SK-N-SH (cell line): ENCODE measurements at regions not wholly inside any gene's neighbourhood (a gene's known extent, or its start where the extent isn't known, plus 50 kb on each side); places are given as distances from the start of the nearest gene placed in this dataset.

ENCODE experiments used
- CTCF ChIA-PET: fragments of 300-600, 350-600 bp; formaldehyde crosslinking; extraction: SDS; loops from one replicate; lab custom pipeline; 2021; lab: Yijun Ruan, JAX
- POLR2A ChIA-PET: fragments of 350-600 bp; sonication (Branson Sonifier 250); formaldehyde crosslinking; extraction: SDS; loops from one replicate; lab custom pipeline; 2020; ENCODE audit warnings: antibody characterized with exemption, inconsistent platforms; lab: Yijun Ruan, JAX
- DNase-seq: peaks from one replicate; pipeline ENCODE4 v3.0.0; 2012
- H2AFZ ChIP-seq: fragments of 200-600 bp; sonication (generic); 2 replicates; pipeline ENCODE4 v1.8.1; 2016; ENCODE audit warnings: antibody characterized with exemption, mild to moderate bottlenecking, low read depth
- H3F3A ChIP-seq: fragments of 200-600 bp; sonication (generic); replicated peaks from 2 replicates; pipeline ENCODE3; 2016; ENCODE audit warnings: antibody characterized with exemption, mild to moderate bottlenecking; ENCODE audit not compliant: insufficient read depth
- H3K27ac ChIP-seq, 2 experiments: fragments of 200-500 bp in 1 of 2; fragments of 200-600 bp in 1 of 2; sonication (Bioruptor generic) in 1 of 2; sonication (generic), shearing (Covaris generic) in 1 of 2; 2 replicates each; pipeline versions ENCODE4 v1.5.1 to v1.6.1; 2014 to 2016; ENCODE audit warnings: low read depth in 2 of 2, inconsistent platforms in 1 of 2, low read length in 1 of 2, mild to moderate bottlenecking in 1 of 2, mixed read lengths in 1 of 2
- H3K27me3 ChIP-seq: fragments of 200-600 bp; sonication (generic), shearing (Covaris generic); 2 replicates; pipeline ENCODE4 v1.6.1; 2016; ENCODE audit warnings: mixed run types; ENCODE audit not compliant: insufficient read depth
- H3K36me3 ChIP-seq, 2 experiments: fragments of 200-500 bp in 1 of 2; fragments of 200-600 bp in 1 of 2; sonication (Bioruptor generic) in 1 of 2; sonication (generic) in 1 of 2; replicated peaks in 1 of 2; 2 replicates each; pipeline versions ENCODE3 to v1.5.1; 2014 to 2016; ENCODE audit warnings: low read length in 1 of 2, mild to moderate bottlenecking in 1 of 2; ENCODE audit not compliant: insufficient read depth in 2 of 2, control insufficient read depth in 1 of 2
- H3K4me1 ChIP-seq, 2 experiments: fragments of 200-500 bp in 1 of 2; fragments of 200-600 bp in 1 of 2; sonication (Bioruptor generic) in 1 of 2; sonication (generic), shearing (Covaris generic) in 1 of 2; 2 replicates each; pipeline versions ENCODE4 v1.5.1 to v1.6.1; 2014 to 2016; ENCODE audit warnings: low read depth in 1 of 2, low read length in 1 of 2, mixed run types in 1 of 2; ENCODE audit not compliant: insufficient read depth in 2 of 2, control insufficient read depth in 1 of 2
- H3K4me2 ChIP-seq: fragments of 200-600 bp; sonication (generic), shearing (Covaris generic); 2 replicates; pipeline ENCODE4 v1.6.1; 2017; ENCODE audit warnings: mixed run types
- H3K4me3 ChIP-seq, 2 experiments: fragments of 200-500 bp in 1 of 2; fragments of 200-600 bp in 1 of 2; sonication (Bioruptor generic) in 1 of 2; sonication (generic), shearing (Covaris generic) in 1 of 2; 2 replicates each; pipeline versions ENCODE4 v1.5.1 to v1.8.1; 2014 to 2016; ENCODE audit warnings: low read depth in 2 of 2, inconsistent platforms in 1 of 2, low read length in 1 of 2, mild to moderate bottlenecking in 1 of 2, mixed read lengths in 1 of 2, moderate library complexity in 1 of 2
- H3K79me2 ChIP-seq: fragments of 200-600 bp; sonication (generic); 2 replicates; pipeline ENCODE4 v1.8.1; 2017; ENCODE audit warnings: mild to moderate bottlenecking; ENCODE audit not compliant: insufficient read depth
- H3K9ac ChIP-seq: fragments of 200-600 bp; sonication (generic); 2 replicates; pipeline ENCODE4 v1.6.1; 2017; ENCODE audit warnings: mixed run types
- H3K9me2 ChIP-seq: fragments of 200-600 bp; sonication (generic); 2 replicates; pipeline ENCODE4 v1.6.1; 2017; ENCODE audit warnings: mixed run types
- H3K9me3 ChIP-seq: fragments of 200-600 bp; sonication (generic); 2 replicates; pipeline ENCODE4 v1.6.1; 2017; ENCODE audit warnings: mixed run types, mild to moderate bottlenecking, moderate library complexity
- H4K20me1 ChIP-seq: fragments of 200-600 bp; sonication (generic); 2 replicates; pipeline ENCODE4 v1.6.1; 2017; ENCODE audit warnings: mild to moderate bottlenecking, mixed run types; ENCODE audit not compliant: insufficient read depth
- CHD2 ChIP-seq: fragments of 150-350 bp; IDR thresholded peaks from 2 replicates; pipeline ENCODE4 v1.6.1; 2018; ENCODE audit warnings: low read length; ENCODE audit not compliant: partially characterized antibody
- CTCF ChIP-seq: fragments of 200-600 bp; sonication (generic); IDR thresholded peaks from 2 replicates; pipeline ENCODE4 v1.6.1; 2017; ENCODE audit warnings: antibody characterized with exemption, mild to moderate bottlenecking, moderate library complexity
- EP300 ChIP-seq, 2 experiments: IDR thresholded peaks; 2 replicates each; pipeline versions ENCODE4 v1.4.0 to v1.6.1; 2012; ENCODE audit warnings: borderline replicate concordance in 1 of 2, low read depth in 1 of 2, low read length in 1 of 2
- EZH2phosphoT487 ChIP-seq: fragments of 200-600 bp; sonication (generic); IDR thresholded peaks from 2 replicates; pipeline ENCODE4 v1.6.1; 2017; ENCODE audit warnings: low read depth, mixed run types, mild to moderate bottlenecking, antibody characterized with exemption, moderate library complexity, borderline replicate concordance
- FOSL2 ChIP-seq: IDR thresholded peaks from 2 replicates; pipeline ENCODE4 v1.4.0; 2012; ENCODE audit warnings: low read depth, mild to moderate bottlenecking, moderate library complexity, borderline replicate concordance
- FOXJ3 ChIP-seq: sonication (generic); formaldehyde crosslinking; IDR thresholded peaks from 2 replicates; pipeline ENCODE4 v1.5.1; 2020; ENCODE audit warnings: mild to moderate bottlenecking, missing genetic modification reagents
- FOXM1 ChIP-seq: IDR thresholded peaks from 2 replicates; pipeline ENCODE4 v1.4.0; 2012; ENCODE audit warnings: low read depth, mild to moderate bottlenecking
- IRF3 ChIP-seq: fragments of 150-350 bp; IDR thresholded peaks from 2 replicates; pipeline ENCODE4 v1.6.1; 2016; ENCODE audit warnings: mild to moderate bottlenecking, low read depth, low read length
- JUND ChIP-seq: IDR thresholded peaks from 2 replicates; pipeline ENCODE4 v1.4.0; 2012
- MXI1 ChIP-seq: IDR thresholded peaks from 2 replicates; pipeline ENCODE4 v1.6.1; 2012; ENCODE audit warnings: mild to moderate bottlenecking, low read depth, low read length, improper control_type of control experiment
- NFIC ChIP-seq: IDR thresholded peaks from 2 replicates; pipeline ENCODE4 v1.4.0; 2012; ENCODE audit warnings: borderline replicate concordance
- RCOR1 ChIP-seq: fragments of 150-350 bp; IDR thresholded peaks from 2 replicates; pipeline ENCODE4 v1.6.1; 2017; ENCODE audit warnings: antibody characterized with exemption, low read length
- RFX5 ChIP-seq: IDR thresholded peaks from 2 replicates; pipeline ENCODE4 v1.6.1; 2012; ENCODE audit warnings: mild to moderate bottlenecking, improper control_type of control experiment, low read length
- RXRA ChIP-seq: IDR thresholded peaks from 2 replicates; pipeline ENCODE4 v1.4.0; 2012; ENCODE audit warnings: low read depth, mild to moderate bottlenecking, borderline replicate concordance
- TCF12 ChIP-seq: IDR thresholded peaks from 2 replicates; pipeline ENCODE4 v1.4.0; 2012
- TEAD4 ChIP-seq: IDR thresholded peaks from 2 replicates; pipeline ENCODE4 v1.4.0; 2012; ENCODE audit warnings: mild to moderate bottlenecking, borderline replicate concordance; ENCODE audit not compliant: insufficient read depth
- USF1 ChIP-seq: IDR thresholded peaks from 2 replicates; pipeline ENCODE4 v1.4.0; 2012; ENCODE audit warnings: low read depth, borderline replicate concordance
- WGBS: methylation state at CpG from one replicate; pipeline ENCODE4 v1.1.6; 2017; ENCODE audit warnings: low lambda C conversion rate; 5-methylcytosine and 5-hydroxymethylcytosine counted together
- TF ChIP-seq, protein P1 (sequence below): IDR thresholded peaks from 2 replicates; pipeline ENCODE4 v1.4.0; 2012; ENCODE audit warnings: low read depth, borderline replicate concordance
- TF ChIP-seq, protein P2 (sequence below): fragments of 150-350 bp; IDR thresholded peaks from 2 replicates; pipeline ENCODE4 v1.6.1; 2017; ENCODE audit warnings: antibody characterized with exemption, low read length, low read depth, borderline replicate concordance

DNA sequence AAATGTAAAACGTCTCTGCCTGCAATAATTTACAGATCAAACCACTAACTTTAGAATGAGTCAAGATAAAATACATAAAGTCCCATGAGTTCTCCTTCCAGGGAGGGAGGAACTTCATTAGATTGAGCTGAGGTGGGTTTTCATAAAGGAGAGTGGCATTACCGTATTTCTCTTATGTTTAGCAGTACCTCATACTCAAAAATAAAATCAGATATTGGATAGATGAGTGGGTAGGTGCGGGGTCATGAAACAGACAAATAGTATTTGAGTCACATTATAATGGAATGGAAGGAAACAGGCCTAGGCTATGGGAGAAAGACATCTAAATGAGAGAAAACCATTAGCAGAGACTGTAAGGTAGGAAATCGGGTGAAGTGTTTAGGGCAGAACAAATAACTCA is 166.1 kb upstream of the SMLR1 start:
- no peak overlapping the region for H3K27ac ChIP-seq
- TF ChIP-seq, protein P1, sequence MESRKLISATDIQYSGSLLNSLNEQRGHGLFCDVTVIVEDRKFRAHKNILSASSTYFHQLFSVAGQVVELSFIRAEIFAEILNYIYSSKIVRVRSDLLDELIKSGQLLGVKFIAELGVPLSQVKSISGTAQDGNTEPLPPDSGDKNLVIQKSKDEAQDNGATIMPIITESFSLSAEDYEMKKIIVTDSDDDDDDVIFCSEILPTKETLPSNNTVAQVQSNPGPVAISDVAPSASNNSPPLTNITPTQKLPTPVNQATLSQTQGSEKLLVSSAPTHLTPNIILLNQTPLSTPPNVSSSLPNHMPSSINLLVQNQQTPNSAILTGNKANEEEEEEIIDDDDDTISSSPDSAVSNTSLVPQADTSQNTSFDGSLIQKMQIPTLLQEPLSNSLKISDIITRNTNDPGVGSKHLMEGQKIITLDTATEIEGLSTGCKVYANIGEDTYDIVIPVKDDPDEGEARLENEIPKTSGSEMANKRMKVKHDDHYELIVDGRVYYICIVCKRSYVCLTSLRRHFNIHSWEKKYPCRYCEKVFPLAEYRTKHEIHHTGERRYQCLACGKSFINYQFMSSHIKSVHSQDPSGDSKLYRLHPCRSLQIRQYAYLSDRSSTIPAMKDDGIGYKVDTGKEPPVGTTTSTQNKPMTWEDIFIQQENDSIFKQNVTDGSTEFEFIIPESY, result no peak
- TF ChIP-seq NFIC (no peak), CTCF (no peak), FOXM1 (no peak), CHD2 (no peak), IRF3 (no peak), JUND (no peak), FOXJ3 (CRISPR knock-in tag) (no peak), TEAD4 (no peak), MXI1 (no peak), EP300 (IDR thresholded peaks at IDR 0.05; ENCODE audit: borderline replicate concordance in 1 of 2, low read depth in 1 of 2, low read length in 1 of 2) (no peak), RCOR1 (no peak)
- H3K9me3 ChIP-seq, result no peaks in the 10 kb centered on the region
- no peaks in the 10 kb centered on the region for H3K9me2 ChIP-seq
- no peaks in the 10 kb centered on the region for H4K20me1 ChIP-seq
- no peaks in the 10 kb centered on the region for H3K79me2 ChIP-seq
- H3K4me1 ChIP-seq, result no peaks in the 10 kb centered on the region
- no peaks in the 10 kb centered on the region for H3K27me3 ChIP-seq
- POLR2A ChIA-PET, result no interaction called here
- 37% methylated on average over 4 of the region's 4 CpGs for WGBS
- no peak overlapping the region for H3K9ac ChIP-seq
- H3F3A ChIP-seq, result no peaks in the 10 kb centered on the region
- H2AFZ ChIP-seq, result peak overlapping the region; percentile 39; the same call in 1 of the 2 replicates
- CTCF ChIA-PET, result no interaction called here
- H3K4me2 ChIP-seq, result no peak overlapping the region
- no peak overlapping the region for H3K4me3 ChIP-seq
- no peaks in the 10 kb centered on the region for H3K36me3 ChIP-seq
- no peak for DNase-seq

DNA sequence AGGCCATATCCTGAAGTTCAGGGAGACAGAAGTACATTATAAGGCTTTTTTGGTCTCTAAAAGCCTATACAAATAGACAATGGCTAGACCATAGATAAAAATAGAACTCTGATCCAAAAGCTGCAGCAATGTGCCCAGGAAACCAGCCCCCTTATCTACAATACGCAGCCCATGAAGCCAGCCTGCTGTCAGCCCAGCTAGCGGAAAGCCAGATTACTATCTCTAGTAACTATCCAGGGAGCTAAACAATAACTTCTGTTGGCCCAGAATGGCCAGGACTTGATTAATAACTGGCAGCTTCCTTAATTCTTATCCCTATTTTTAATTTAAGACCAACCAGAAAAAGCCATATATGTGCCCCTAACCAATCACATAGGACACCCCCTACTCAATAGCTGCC is 160.4 kb upstream of the SMLR1 start:
- H3K79me2 ChIP-seq, result no peaks in the 10 kb centered on the region
- no peaks in the 10 kb centered on the region; a peak in 1 of 4 replicates for H3K4me1 ChIP-seq
- H2AFZ ChIP-seq, result no peak overlapping the region
- WGBS, result 80% methylated on average over 2 of the region's 2 CpGs
- CTCF ChIA-PET, result interaction anchor here (0.6 kb wide), 1 partner anchor 329 kb away, joined by 3 read pairs; no protein-coding TSS in a partner anchor
- no peaks in the 10 kb centered on the region for H3K27me3 ChIP-seq
- no peaks in the 10 kb centered on the region for H3K9me2 ChIP-seq
- H3K4me3 ChIP-seq, result no peak overlapping the region
- H4K20me1 ChIP-seq, result no peaks in the 10 kb centered on the region
- H3K27ac ChIP-seq, result no peak overlapping the region
- POLR2A ChIA-PET, result no interaction called here
- H3K9ac ChIP-seq, result no peak overlapping the region
- DNase-seq, result no peak
- H3K4me2 ChIP-seq, result no peak overlapping the region
- no peaks in the 10 kb centered on the region for H3K36me3 ChIP-seq
- no peaks in the 10 kb centered on the region for H3K9me3 ChIP-seq
- no peaks in the 10 kb centered on the region for H3F3A ChIP-seq
- no peak for TF ChIP-seq MXI1
- TF ChIP-seq FOXM1, result no peak
- no peak for TF ChIP-seq EZH2phosphoT487
- TF ChIP-seq NFIC, result no peak
- TF ChIP-seq, protein P1, result no peak
- no peak for TF ChIP-seq JUND
- TF ChIP-seq, protein P2, sequence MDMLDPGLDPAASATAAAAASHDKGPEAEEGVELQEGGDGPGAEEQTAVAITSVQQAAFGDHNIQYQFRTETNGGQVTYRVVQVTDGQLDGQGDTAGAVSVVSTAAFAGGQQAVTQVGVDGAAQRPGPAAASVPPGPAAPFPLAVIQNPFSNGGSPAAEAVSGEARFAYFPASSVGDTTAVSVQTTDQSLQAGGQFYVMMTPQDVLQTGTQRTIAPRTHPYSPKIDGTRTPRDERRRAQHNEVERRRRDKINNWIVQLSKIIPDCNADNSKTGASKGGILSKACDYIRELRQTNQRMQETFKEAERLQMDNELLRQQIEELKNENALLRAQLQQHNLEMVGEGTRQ, result no peak
- TF ChIP-seq FOSL2, result no peak
- TF ChIP-seq RXRA, result no peak
- TF ChIP-seq RFX5, result no peak
- no peak for TF ChIP-seq TCF12
- no peak for TF ChIP-seq USF1
